Suppressor macrophage treated with lipopolysaccharide for 4 hours (primary cell): ENCODE measurements at regions not wholly inside any gene's neighbourhood (a gene's known extent, or its start where the extent isn't known, plus 50 kb on each side); places are given as distances from the start of the nearest gene placed in this dataset.
"Not testable (repeated sequence)": the region's sequence is repeated elsewhere in the genome, so short reads cannot be mapped to it uniquely, and the experiment has no call there.

ENCODE experiments used
- DNase-seq: peaks from one replicate; pipeline ENCODE4 v3.0.0-alpha.2; 2020

DNA sequence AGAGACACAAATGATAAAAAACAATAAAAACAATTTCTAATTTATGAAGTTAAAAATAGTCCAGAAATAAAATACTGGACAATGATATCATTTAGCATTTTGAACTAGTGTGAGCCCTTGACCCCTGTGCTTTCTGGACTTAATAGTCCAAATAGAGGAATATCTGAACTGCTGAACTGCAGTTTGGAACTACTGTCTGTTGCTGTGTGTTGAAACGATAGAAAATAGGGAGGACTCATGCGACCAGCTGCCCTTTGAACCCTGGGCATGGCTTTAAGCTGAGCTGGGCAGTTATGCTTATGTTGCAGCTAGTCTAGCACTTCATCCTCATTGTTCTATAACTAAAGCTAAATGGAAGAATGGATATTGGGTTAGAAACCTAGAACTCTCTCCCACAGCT, 99.5 kb downstream of the FMR1NB start:
- DNase-seq, result no peak

DNA sequence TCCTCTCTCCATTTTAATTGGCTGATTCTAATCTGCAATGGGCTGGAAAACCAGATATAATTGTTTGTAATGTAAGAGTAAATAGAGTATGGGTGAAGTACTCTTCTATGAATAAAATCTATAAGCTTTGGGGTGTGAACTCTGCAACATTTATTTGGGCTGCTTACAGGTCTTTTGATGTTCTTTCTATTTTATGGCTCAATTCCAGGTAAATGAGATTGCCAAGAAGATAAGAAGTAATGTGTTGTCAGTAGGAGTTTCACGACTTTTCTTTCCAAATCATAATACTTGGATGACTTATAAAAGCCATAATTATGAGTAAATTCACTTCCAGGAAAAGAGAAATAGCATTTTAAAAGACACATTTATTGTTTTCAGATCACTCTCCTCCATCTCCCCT, 103.5 kb downstream of the FMR1NB start:
- DNase-seq, result no peak

DNA sequence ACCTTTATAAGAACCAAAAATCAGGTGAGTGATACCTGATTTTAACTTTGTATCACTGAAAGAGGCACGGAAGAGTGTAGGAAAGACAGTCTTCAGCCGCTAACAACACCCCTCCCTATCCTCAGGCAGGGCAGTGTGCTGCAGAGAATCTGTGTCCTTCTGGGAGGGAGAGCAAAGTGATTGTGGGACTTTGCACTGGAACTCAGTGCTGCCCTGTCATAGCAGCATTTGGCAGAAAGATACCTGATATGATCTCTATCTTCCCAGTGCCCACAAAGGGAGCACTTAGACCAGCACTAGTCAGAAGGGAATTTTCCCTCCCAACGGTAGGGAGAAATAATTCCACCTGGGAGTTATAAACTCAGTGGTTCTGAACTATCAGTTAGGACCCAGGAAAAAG, 139.0 kb downstream of the FMR1NB start:
- no peak for DNase-seq

DNA sequence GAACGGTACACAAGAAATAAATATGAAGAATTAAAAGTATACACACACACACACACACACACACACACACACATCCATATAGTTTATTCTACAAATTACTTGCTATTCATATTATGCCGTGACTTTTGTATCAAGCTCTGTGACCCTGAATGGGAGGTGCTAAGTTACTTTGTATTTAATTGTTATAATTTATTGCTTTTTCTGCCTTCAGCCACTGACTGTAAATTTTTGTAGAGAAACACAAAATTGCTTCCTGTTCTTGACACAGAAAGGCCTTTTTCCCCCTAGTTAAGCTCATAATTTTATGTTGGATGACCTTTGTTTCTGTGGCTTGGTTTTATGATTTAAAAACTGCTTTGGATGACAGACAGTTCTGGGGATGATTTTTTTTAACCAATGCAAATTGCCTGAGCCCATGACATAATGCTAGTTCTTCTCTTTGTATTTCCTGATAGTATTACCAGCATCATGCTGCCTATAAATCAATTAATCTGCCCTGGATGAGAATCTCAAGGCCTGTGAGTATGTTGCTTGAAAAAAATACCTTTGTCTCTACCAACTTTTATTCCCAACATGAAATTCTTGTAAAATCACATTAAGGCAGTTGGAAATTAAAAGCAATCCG, 140.0 kb downstream of the FMR1NB start:
- DNase-seq, result no peak

DNA sequence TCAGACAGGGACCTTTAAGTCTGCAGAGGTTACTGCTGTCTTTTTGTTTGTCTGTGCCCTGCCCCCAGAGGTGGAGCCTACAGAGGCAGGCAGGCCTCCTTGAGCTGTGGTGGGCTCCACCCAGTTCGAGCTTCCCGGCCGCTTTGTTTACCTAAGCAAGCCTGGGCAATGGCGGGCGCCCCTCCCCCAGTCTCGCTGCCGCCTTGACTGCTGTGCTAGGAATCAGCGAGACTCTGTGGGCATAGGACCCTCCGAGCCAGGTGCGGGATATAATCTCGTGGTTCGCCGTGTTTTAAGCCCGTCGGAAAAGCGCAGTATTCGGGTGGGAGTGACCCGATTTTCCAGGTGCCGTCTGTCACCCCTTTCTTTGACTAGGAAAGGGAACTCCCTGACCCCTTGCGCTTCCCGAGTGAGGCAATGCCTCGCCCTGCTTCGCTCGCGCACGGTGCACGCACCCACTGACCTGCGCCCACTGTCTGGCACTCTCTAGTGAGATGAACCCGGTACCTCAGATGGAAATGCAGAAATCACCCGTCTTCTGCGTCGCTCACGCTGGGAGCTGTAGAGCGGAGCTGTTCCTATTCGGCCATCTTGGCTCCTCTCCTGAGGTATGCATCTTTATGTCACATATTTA, 147.9 kb downstream of the FMR1NB start:
- not testable (repeated sequence) for DNase-seq

DNA sequence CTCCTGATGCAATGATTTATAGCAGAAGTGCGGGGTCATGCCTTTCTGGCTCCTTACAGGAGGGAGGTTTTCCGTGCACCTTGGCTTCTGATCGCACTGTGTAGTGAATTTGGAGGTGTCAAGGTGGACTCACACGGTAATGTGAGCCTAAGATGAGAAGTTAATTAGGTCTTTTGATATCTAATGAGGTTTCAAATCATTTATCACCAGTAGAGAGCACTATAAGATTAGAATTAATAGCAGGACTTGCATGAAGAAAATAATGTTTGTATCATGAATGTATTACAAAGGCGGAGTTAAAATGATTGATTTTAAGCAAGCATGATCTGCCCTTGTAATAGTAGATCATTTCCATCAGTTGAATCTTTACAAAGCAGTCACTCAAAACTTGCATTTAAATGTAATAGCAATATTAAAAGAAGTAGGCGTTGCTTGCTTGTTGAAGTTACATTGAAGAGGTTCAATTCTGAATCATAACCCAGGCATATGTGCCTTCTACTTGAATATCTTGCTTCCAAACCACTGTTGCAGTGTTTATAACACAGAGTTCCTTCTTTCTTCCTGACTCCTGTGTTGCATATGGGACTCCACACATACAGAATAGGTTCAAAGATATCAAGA, 152.1 kb downstream of the FMR1NB start:
- DNase-seq, result peak; percentile 7

DNA sequence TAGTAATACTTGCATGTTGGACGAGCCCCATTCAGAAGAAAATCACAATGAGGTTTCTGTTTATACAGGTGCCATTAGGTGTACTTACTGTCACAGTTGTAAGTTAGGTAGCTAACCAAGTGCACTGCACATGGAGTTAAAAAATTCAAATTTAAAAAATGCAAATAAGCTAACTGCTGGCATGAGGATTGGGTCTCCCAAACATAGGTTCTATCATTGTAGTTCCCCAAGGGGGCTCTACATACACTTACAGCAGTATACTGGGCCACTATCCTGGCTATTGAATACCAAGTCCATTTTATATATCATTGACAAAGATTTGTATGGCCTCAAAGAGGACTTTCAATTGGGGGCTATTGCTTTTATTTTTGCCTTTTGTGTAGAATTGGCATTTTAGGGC, 153.4 kb downstream of the FMR1NB start:
- no peak for DNase-seq

DNA sequence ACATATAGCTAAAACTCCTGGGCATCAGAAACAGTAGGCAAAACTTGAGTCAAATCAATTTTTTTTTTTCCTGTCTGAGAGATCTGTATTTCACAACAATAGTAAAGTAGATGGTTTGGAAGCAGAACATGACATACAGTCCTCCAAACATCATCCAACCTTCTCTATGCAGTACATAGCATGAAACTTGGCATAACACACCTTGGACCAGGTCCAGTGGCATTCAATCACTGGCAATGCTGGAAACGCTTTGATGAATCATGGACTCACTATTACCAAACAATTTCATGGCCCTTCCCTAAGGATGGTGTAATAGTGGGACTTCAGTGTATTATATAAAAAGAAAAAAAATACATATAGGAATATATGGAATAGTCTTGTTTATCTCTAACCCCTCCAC, 154.6 kb downstream of the FMR1NB start:
- peak; percentile 0 for DNase-seq

DNA sequence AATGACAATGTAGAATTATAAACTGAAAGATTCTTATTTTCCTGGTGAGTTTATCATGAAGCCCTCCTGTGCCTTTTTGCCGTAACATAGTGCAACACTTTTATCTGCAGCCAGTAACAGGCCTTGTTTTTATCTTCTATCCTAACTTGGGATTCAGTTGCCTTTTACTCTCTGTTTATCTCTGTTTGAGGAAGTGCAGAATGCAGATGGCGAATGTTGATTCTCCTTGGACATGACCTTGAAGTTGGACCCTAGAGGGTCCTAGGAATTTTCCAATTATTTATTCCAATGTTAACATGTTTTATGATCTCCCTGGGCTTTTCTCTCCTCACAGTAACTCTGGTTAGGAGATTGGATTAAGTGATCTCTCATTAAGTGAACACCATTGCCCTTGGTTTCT, 165.0 kb downstream of the FMR1NB start:
- no peak for DNase-seq

DNA sequence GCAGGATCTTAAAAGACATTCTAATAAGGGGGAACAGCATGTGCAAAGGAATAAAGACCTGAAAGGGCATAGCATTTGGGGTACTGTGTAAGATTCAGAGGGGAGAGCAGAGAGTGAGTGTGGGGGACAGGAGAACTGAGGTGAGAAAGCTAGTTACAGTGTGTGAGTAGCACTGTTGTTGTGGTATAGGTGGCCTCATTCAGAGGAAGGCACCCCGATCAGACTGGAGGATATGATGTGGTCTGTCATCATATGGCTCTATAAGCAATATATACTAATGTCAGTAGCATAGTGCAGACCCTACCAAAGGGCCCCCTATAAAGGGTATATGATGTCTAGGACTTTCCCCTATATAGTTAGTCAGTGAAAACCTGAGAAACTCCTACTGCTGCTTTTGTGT, 175.8 kb downstream of the FMR1NB start:
- DNase-seq, result no peak

DNA sequence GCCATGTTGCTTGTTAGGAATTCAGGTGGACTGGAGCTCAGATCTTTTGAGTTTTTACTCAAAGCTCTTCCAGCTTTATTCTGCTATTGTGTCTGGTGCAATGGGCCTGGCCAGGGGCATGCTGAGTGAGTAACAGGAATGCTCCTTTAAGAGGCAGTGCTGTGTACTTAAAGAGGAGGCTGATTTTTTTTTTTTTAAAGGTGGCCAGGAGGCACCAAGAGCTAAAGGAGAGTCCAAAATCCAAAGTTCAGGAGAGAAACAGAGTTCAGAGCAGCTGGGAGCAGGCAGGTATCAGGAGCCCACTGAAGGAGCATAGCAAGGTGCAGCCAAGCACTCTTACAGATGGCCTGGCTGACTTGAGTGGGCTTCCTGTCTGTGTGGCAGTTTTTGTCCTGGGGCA, 178.7 kb downstream of the FMR1NB start:
- DNase-seq, result no peak

DNA sequence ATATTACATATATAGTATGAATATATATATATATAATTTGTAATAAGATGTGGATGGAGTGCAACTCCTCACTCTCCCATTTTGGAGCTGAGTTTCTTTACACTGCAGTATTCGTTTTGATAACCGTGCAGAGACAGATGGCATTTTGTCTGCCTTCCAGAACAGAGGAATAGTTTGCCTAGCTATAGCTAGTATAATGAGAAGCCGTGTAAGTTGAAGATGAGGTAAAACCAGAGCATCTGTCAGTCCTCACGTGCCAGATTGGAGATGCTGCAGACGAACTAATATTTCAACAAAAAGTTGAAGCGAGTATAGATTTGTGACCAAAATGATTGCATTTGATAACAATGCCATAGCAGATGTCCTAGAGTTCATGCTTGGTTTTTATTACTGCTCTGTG, 180.6 kb downstream of the FMR1NB start:
- no peak for DNase-seq

DNA sequence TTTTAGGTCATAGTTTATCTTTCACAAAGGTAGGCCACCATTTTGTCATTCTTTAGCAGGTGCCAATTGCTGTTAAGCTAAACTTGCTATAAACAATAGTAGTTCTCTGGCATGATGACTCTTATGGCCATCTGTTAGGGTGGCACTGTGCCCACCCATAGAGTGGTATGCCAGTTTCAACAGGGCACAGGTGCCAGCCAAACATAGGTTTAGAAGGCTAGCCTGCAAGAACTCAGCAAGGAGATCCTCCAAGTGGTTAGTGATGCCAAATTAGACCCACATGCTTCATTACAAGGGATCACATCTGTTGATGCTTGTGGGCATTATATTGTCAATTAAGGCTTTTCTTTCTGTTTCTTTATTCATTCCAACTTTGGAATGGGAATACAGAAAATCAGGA, 204.5 kb downstream of the FMR1NB start:
- DNase-seq, result no peak

DNA sequence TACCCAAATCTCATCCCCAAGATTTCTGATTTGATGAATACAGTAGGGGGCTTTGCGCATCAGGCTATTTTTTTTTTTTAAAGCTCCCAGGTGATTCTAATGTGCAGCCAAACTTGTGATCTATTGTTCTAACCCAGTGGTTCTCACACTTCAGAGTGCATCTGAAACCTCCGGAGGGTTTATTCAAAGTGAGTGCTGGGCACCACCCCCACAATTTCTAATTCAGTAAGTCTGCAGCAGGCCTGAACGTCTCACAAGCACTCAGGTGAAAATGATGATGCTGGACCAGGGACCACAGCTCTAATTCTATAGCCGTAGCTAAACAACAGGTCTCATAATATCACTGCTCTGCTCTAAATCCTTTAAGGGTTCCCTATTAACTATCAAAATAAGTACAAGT, 211.4 kb downstream of the FMR1NB start:
- DNase-seq, result no peak

DNA sequence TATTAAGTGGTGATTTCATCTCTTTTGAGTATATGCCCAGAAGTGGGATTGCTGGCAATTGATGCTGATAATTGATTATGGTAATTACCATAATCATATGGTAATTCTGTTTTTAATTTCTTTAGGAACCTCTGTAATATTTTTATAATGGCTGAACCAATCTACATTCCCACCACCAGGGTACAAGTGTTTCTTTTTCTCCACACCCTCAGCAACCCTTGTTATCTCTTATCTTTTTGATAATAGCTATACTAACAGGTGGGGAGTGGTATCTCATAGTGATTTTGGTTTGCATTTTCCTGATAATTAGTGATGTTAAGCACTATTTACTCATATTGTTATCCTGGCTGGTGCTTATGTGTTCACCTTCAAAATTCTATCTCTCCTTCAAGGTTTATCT, 212.6 kb downstream of the FMR1NB start:
- no peak for DNase-seq

DNA sequence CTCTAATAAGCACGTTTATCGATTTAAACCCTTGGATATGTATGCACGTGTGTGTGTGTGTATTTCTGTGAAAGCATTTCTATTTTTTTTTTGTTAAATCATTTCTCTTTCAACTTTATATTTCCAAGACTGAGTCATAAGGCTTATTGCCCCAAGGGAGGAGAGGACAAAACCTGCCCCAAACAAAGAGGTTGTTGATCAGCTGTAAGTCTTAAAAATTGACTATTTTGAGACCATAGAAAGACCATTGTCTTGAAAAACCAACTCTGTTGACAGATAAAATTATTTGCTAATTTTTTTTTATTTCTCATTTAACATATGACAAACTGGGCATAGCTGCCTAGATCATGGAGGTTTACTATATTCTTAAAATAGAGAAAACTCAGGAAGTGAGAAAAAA, 222.4 kb downstream of the FMR1NB start:
- DNase-seq, result no peak

DNA sequence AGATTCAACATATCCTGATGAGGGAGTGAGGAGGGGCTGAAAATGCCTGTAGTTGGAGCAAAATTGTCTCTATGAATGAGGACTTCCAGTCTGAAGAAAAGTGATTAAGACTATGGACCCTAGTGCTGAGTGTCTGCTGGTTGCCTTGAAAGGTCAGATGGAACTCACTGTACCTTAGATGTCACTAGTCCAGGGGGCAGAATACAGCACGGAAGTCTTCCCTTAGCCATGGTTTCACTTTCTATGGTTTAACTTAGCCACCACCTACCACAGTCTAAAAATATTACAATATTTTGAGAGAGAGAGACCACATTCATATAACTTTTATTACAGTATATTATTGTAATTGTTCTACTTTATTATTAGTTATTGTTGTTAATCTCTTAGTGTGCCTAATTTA, 223.1 kb downstream of the FMR1NB start:
- no peak for DNase-seq

DNA sequence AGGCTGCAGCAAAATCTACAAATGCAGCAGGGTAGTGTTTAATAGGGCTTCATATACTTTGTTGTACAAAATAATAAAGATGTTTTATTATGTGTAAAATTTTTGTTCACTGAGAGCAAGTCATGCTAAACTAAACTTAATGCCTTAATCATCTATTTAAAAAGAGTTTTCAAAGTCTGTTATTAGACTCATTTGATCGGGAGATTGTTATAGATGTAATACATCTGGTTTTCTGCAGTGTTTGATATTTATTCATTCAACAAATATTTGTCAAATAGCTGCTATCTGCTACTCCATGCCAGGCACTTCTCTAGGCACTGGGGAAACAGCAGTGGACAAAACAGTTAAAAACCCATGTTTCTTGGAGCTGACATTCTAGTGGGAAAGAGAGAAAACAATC, 233.6 kb downstream of the FMR1NB start:
- DNase-seq, result no peak

DNA sequence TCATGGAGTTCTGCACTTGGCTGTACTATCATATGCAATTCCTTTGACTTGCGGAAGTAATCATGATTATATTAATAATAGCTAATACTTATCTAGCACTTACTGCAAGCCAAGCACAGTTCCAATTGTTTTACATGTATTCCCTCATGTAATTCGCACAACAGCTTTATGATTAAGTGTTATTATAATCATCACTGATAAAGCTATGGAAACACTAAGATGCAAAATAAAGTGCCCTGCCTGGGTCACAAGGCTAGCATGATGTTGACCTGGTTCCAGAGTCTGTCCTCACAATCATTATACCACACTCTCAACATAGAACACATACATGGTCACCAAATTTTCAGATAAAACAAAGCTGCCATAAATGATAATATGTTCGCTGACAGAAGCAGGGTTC, 234.6 kb downstream of the FMR1NB start:
- DNase-seq, result no peak

DNA sequence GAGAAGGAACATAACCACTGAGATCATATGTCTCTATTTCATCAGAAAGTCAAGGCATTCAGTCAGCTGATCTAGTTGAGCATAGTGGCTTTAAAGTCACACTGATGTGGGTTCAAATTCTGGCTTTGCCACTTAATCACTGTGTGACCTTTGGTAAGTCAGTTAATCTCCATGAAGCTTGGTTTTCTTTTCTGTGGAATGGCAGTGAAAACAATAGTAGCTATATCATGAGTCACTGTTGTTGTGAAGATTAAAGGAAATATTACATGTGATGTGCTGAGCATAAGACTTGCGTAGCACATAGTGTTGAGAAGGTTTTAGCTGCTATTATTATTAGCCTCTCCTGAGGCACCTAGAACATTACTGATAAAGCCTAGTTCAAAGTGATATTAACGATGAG, 242.2 kb downstream of the FMR1NB start:
- DNase-seq, result peak; percentile 11

DNA sequence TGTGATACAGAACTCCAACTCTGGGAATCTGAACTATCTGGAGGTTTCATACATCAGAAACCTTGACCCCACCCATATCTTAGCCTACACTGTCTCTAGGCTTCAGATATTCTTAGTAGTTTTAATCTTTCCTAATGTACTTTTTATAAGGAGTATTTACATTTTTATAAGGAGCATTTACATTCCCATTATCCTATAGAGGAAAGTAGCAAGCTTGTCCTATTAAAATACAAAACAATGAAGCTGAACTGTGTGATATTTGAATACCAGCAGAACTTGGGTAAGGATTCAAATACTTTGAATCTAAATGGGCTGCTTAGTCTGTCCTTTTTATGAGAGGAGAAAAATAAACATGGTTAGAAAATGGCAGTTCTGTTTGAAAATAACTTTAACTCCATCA, 247.4 kb downstream of the FMR1NB start:
- DNase-seq, result no peak

DNA sequence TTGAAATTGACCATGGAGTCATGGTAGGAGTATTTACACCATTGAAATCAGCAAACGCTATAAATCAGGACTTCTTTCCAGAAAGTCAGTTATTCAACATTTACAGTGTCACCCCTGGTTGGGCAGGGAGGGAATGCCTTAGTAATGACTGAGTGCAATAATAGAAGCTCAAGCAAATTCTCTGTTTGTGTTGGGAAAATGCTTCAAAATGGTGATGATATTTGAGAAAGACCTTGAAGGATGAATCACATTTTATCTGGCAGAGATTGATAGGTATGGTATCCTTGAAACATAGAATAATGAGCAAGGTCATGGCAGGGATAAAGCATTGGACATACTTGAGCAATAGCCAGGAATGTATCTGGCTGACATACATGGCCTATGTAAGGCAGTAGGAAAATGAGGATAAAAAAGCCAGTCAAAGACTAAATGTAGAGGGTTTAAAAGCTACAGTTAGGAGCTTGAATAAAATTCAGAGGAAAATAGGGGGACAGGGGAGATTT, 248.7 kb downstream of the FMR1NB start:
- DNase-seq, result no peak

DNA sequence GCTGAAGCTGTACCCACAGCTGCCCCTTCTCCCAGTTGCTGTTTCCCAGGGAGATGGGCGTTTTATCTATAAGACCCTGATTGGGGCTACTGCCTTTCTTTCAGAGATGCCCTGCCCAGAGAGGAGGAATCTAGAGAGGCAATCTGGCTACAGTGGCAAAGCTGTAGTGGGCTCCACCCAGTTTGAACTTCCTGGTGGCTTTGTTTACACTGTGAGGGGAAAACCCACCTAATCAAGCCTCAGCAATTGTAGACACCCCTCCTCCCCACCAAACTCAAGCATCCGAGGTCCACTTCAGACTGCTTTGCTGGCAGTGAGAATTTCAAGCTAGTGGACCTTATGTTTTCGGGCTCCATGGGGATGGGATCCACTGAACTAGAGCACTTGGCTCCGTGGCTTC, 240.4 kb upstream of the AFF2 start:
- DNase-seq, result no peak

DNA sequence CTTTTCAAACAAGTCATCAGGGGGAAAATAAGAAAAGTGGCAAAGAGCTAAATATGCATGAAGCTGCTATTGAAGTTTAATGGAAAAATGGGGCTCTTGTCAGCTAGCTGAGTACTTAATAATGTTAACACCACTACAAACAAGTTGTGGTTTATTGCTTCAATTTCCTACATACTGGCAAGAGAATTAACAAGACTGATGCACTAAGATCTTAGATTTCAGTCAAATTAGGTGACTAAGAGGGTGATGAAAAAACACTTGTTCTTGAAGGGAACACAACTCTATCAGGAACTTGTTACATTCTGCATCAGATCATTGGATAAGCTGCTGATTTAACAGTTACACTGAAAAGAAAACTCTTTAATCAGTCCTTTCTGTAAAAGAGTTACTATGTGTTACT, 234.6 kb upstream of the AFF2 start:
- DNase-seq, result no peak

DNA sequence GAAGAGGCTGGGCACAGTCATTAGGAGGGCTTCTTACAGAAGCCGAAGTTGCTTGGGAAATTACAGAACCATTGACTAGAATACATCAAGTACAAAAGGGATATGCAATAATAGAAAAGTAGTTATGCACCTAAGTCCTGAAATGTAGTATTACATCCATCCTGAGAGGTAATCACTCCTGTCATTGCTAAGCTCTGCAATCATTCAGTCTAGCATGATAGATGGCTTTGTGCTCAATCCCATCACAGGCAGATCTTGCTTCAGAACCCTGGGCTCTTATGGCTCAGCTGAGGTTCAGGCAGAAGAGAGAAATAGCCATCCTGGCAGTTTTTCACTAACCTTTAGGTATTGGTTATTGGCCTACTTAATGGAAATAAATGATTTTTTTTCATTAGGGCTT, 231.7 kb upstream of the AFF2 start:
- DNase-seq, result no peak
